ENCODE measurements at regions not wholly inside any gene's neighbourhood (a gene's known extent, or its start where the extent isn't known, plus 50 kb on each side); places are given as distances from the start of the nearest gene placed in this dataset.

- FAIRE-seq: no peak
- DNase-seq (ENCODE audit: insufficient read length): no peak
- TF ChIP-seq POLR2A (IDR thresholded peaks at IDR 0.05; ENCODE audit: low read depth, low read length) (no peak), POLR2AphosphoS5 (IDR thresholded peaks at IDR 0.05; ENCODE audit: low read depth, low read length) (no peak), TAF1 (IDR thresholded peaks at IDR 0.05; ENCODE audit: borderline replicate concordance, low read depth, low read length) (no peak)
Observed at GRCh38 chr12:24222968-24223367, 273.5 kb upstream of the SOX5 start.

DNA sequence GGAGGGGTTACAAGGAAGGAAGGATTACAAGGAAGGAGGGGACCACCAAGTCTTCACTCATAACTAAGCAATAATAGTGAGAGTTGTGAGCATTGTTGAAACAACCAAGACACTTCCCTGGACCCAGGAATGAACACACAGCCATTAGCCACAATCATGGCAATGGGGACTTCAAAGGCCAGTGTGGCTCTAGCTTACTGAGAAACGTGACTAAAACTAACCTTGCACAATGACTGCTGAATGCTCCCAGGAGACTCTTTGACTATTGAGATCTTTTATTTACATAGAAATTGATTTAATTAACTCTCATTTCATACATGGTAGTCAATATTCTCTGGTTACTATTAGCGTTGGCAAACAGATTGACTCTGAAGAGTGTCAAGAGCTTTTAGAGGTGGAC lies 263.0 kb upstream of the SOX5 start:
- FAIRE-seq (no peak), DNase-seq (ENCODE audit: insufficient read length) (no peak)
- TF ChIP-seq TAF1 (IDR thresholded peaks at IDR 0.05; ENCODE audit: borderline replicate concordance, low read depth, low read length): no peak
- no peak for TF ChIP-seq POLR2A (IDR thresholded peaks at IDR 0.05; ENCODE audit: low read depth, low read length)
- no peak for TF ChIP-seq POLR2AphosphoS5 (IDR thresholded peaks at IDR 0.05; ENCODE audit: low read depth, low read length)

DNA sequence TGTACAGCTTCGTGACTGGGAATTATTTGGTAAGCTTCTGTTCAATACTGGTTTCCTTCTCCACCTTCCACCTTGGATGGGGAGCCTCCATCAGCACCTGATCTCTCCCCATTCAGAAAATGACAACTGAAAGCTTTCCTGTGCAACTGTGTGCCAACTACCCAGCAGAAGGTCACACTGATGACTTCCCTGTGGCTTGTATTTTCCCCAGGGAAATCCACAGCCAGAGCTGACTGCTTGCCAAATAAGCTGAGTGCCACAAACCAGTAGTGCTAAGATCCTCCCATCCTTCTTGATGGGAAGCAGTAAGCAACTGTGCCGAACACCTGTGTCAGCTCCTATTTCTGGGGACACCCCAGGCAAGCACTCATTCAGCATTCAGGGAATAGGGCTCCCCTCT lies 257.2 kb upstream of the SOX5 start:
- no peak for TF ChIP-seq TAF1 (IDR thresholded peaks at IDR 0.05; ENCODE audit: borderline replicate concordance, low read depth, low read length)
- TF ChIP-seq POLR2AphosphoS5 (IDR thresholded peaks at IDR 0.05; ENCODE audit: low read depth, low read length): no peak
- no peak for TF ChIP-seq POLR2A (IDR thresholded peaks at IDR 0.05; ENCODE audit: low read depth, low read length)
- DNase-seq (ENCODE audit: insufficient read length) (no peak), FAIRE-seq (no peak)

DNA sequence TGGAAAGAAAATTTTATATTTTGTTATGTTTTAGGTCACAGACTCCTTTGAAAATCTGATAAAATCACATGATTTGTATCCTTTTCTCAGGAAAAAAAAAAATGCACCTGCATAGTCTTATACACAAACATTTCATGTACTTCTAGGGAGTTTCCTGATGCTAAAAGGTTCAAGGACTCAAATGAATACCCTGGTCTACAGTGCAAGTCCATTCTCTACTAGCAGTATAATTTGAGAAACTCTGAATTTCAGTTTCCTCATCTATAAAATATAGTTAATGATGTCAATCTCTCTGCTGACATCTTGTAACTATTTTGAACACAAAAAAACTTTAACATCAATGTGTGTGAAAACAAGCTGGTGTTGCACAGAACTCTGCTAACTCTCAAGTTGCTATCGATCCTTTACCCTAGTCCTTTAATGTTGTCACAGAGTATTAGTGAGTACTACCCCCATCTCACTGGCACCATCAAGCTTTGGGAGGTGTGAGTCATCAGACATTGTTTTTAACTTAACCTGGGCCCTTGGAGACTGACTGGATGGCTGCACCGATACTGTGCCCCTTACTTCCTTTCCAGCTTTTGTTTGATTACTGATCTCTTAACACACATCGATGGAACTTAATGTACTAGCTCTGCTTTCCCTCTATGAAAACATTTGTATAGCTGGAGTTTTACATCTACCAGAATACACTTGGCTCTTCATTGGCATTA lies 251.9 kb upstream of the SOX5 start:
- TF ChIP-seq POLR2AphosphoS5 (IDR thresholded peaks at IDR 0.05; ENCODE audit: low read depth, low read length) (no peak), POLR2A (IDR thresholded peaks at IDR 0.05; ENCODE audit: low read depth, low read length) (no peak), TAF1 (IDR thresholded peaks at IDR 0.05; ENCODE audit: borderline replicate concordance, low read depth, low read length) (no peak)
- FAIRE-seq (peak; percentile 33), DNase-seq (ENCODE audit: insufficient read length) (no peak)

- no peak for FAIRE-seq
- no peak for DNase-seq (ENCODE audit: insufficient read length)
- TF ChIP-seq POLR2A (IDR thresholded peaks at IDR 0.05; ENCODE audit: low read depth, low read length) (no peak), TAF1 (IDR thresholded peaks at IDR 0.05; ENCODE audit: borderline replicate concordance, low read depth, low read length) (no peak), POLR2AphosphoS5 (IDR thresholded peaks at IDR 0.05; ENCODE audit: low read depth, low read length) (no peak)
Observed at GRCh38 chr12:24200010-24200409, 250.5 kb upstream of the SOX5 start.

DNA sequence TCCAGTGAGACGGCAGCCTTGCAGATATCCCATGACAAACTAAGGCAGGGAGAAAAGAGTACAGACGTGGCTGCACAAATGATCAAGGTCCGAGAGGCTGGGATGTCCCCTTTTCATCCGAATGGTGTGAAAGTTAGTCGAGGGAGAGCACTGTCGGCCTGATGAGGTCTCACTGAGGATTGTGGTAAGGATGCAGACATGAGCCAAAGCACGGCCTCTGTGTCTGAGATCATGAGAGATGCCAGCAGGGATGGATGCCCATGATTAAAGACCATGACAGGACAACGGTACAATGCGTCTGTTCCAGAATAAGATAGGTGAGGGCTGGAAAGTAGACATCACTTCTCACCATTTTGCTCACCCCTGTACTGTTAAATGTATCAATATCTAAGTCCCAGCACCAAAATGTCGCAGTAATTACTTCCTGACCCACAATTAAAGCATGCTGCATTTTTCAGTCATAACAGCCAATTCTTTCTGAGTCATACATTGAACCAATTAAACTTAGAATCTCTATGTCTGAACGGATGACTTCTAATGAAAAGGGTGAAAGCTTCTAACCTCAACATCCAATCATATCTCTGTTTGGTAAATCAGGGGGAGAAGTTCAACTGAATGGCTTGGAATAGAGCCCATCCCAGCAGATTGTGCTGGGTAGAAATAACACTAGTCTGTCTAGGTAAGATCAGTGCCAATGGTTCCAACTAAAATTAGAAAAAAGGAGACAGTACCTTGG lies 249.6 kb upstream of the SOX5 start:
- no peak for DNase-seq (ENCODE audit: insufficient read length)
- no peak for FAIRE-seq
- TF ChIP-seq POLR2A (IDR thresholded peaks at IDR 0.05; ENCODE audit: low read depth, low read length): no peak
- no peak for TF ChIP-seq POLR2AphosphoS5 (IDR thresholded peaks at IDR 0.05; ENCODE audit: low read depth, low read length)
- no peak for TF ChIP-seq TAF1 (IDR thresholded peaks at IDR 0.05; ENCODE audit: borderline replicate concordance, low read depth, low read length)

- no peak for DNase-seq (ENCODE audit: insufficient read length)
- no peak for FAIRE-seq
- no peak for TF ChIP-seq TAF1 (IDR thresholded peaks at IDR 0.05; ENCODE audit: borderline replicate concordance, low read depth, low read length)
- TF ChIP-seq POLR2A (IDR thresholded peaks at IDR 0.05; ENCODE audit: low read depth, low read length): no peak
- no peak for TF ChIP-seq POLR2AphosphoS5 (IDR thresholded peaks at IDR 0.05; ENCODE audit: low read depth, low read length)
Observed at GRCh38 chr12:24198070-24198469, 248.6 kb upstream of the SOX5 start.

GRCh38 chr12:24197532-24197931 lies 248.1 kb upstream of the SOX5 start:
- no peak for FAIRE-seq
- TF ChIP-seq TAF1 (IDR thresholded peaks at IDR 0.05; ENCODE audit: borderline replicate concordance, low read depth, low read length) (no peak), POLR2A (IDR thresholded peaks at IDR 0.05; ENCODE audit: low read depth, low read length) (no peak), POLR2AphosphoS5 (IDR thresholded peaks at IDR 0.05; ENCODE audit: low read depth, low read length) (no peak)
- DNase-seq (ENCODE audit: insufficient read length): no peak

GRCh38 chr12:24195063-24195462 lies 245.6 kb upstream of the SOX5 start:
- FAIRE-seq (no peak), DNase-seq (ENCODE audit: insufficient read length) (no peak)
- TF ChIP-seq POLR2AphosphoS5 (IDR thresholded peaks at IDR 0.05; ENCODE audit: low read depth, low read length): no peak
- no peak for TF ChIP-seq POLR2A (IDR thresholded peaks at IDR 0.05; ENCODE audit: low read depth, low read length)
- no peak for TF ChIP-seq TAF1 (IDR thresholded peaks at IDR 0.05; ENCODE audit: borderline replicate concordance, low read depth, low read length)

- no peak for FAIRE-seq
- TF ChIP-seq POLR2AphosphoS5 (IDR thresholded peaks at IDR 0.05; ENCODE audit: low read depth, low read length): no peak
- TF ChIP-seq TAF1 (IDR thresholded peaks at IDR 0.05; ENCODE audit: borderline replicate concordance, low read depth, low read length): no peak
- TF ChIP-seq POLR2A (IDR thresholded peaks at IDR 0.05; ENCODE audit: low read depth, low read length): no peak
Observed at GRCh38 chr12:24191117-24191516, 241.6 kb upstream of the SOX5 start.

DNA sequence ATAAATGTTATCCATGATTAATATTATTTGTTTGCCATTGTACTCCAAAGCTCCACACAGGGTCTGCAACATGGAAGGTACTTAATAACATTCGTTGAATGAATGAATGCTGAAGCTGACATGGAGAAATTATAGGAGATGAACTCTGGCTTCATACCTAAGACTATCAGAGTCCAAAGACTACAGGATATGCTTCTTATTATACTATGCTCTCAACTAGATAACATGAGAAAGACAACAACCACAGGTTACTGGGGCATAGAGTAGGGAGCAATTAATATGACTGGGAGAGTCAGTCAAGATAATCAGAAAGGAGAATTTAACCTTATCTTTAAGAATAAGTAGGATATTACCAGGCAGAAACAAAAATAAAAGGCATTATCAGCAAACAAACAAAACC lies 236.3 kb upstream of the SOX5 start:
- no peak for FAIRE-seq
- no peak for DNase-seq (ENCODE audit: insufficient read length)
- TF ChIP-seq TAF1 (IDR thresholded peaks at IDR 0.05; ENCODE audit: borderline replicate concordance, low read depth, low read length): no peak
- TF ChIP-seq POLR2A (IDR thresholded peaks at IDR 0.05; ENCODE audit: low read depth, low read length): no peak
- no peak for TF ChIP-seq POLR2AphosphoS5 (IDR thresholded peaks at IDR 0.05; ENCODE audit: low read depth, low read length)

More at GRCh38 chr12:24191117-24191516, 241.6 kb upstream of the SOX5 start:
- DNase-seq (ENCODE audit: insufficient read length): no peak

DNA sequence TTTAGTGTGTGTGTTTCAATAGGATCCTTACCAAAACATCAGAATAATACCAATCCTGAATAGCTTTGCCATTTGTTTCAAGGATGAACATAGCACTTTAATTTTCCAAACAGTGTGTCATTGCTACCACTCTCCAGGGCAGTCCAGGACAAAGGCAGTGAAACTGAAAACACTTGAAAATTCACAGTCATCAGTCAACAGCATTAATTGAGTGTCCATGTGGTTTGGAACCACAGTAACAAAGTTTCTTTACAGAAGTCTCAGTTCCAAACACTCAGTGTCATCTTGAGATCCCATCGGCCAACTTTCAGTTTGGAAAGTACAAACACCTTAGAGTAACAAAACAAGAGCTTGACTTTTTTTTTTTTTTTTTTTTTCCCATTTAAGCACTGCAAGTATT lies 228.4 kb upstream of the SOX5 start:
- no peak for TF ChIP-seq TAF1 (IDR thresholded peaks at IDR 0.05; ENCODE audit: borderline replicate concordance, low read depth, low read length)
- TF ChIP-seq POLR2A (IDR thresholded peaks at IDR 0.05; ENCODE audit: low read depth, low read length): no peak
- TF ChIP-seq POLR2AphosphoS5 (IDR thresholded peaks at IDR 0.05; ENCODE audit: low read depth, low read length): no peak
- no peak for FAIRE-seq
- DNase-seq (ENCODE audit: insufficient read length): no peak

All from GM12892 (cell line).